Adrenal gland (tissue), 5 donors: ENCODE measurements at regions not wholly inside any gene's neighbourhood (a gene's known extent, or its start where the extent isn't known, plus 50 kb on each side); places are given as distances from the start of the nearest gene placed in this dataset.

Experiments used
- POLR2A ChIP-seq, 2 donors: fragments of 450-650 bp; IDR thresholded peaks; one replicate each; pipeline ENCODE4 v1.6.1; 2017; ENCODE audit warnings: antibody characterized with exemption in 2 of 2, mild to moderate bottlenecking in 2 of 2, moderate library complexity in 1 of 2
- TF ChIP-seq, protein P1 (sequence below), 6 experiments: fragments of 450-650 bp in 4 of 6; fragments of 200-600 bp in 2 of 6; sonication (generic) in 1 of 6; IDR thresholded peaks; 1 replicate in 5 of 6; 2 replicates in 1 of 6; pipeline versions ENCODE4 v1.5.1 to v1.8.0; 2016 to 2021; ENCODE audit warnings: antibody characterized with exemption in 6 of 6, mild to moderate bottlenecking in 2 of 6, moderate library complexity in 1 of 6
- donor health status: DM: no; HTN: no; CAD: no.

DNA sequence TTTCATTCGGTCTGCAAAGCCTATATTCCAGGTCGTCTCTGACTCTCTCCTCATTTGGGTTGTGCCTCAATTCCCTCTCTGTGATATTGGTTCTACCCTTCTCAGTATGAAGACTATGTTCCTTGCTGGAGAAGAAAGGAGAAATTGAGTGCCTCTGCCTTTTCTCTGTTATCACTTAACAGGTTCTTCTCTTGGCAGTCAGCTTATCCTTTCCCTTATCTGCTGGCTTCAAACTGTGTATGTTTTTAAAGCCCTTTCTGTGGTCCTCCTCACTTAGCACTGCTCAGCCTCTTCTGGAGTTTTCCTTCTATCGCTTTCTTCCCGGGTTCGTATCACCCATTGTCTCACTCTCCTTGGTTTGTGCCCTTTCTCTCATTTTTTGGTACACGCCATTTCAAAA is 65.3 kb upstream of the FSTL1 start:
- no peak for TF ChIP-seq POLR2A (IDR thresholded peaks at IDR 0.05)
- TF ChIP-seq, protein P1, sequence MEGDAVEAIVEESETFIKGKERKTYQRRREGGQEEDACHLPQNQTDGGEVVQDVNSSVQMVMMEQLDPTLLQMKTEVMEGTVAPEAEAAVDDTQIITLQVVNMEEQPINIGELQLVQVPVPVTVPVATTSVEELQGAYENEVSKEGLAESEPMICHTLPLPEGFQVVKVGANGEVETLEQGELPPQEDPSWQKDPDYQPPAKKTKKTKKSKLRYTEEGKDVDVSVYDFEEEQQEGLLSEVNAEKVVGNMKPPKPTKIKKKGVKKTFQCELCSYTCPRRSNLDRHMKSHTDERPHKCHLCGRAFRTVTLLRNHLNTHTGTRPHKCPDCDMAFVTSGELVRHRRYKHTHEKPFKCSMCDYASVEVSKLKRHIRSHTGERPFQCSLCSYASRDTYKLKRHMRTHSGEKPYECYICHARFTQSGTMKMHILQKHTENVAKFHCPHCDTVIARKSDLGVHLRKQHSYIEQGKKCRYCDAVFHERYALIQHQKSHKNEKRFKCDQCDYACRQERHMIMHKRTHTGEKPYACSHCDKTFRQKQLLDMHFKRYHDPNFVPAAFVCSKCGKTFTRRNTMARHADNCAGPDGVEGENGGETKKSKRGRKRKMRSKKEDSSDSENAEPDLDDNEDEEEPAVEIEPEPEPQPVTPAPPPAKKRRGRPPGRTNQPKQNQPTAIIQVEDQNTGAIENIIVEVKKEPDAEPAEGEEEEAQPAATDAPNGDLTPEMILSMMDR (IDR thresholded peaks at IDR 0.05) = no peak
